ENCODE measurements at regions not wholly inside any gene's neighbourhood (a gene's known extent, or its start where the extent isn't known, plus 50 kb on each side); places are given as distances from the start of the nearest gene placed in this dataset.
A peak's percentile ranks its signal among the peaks of the same experiment; 100 is the strongest.

DNA sequence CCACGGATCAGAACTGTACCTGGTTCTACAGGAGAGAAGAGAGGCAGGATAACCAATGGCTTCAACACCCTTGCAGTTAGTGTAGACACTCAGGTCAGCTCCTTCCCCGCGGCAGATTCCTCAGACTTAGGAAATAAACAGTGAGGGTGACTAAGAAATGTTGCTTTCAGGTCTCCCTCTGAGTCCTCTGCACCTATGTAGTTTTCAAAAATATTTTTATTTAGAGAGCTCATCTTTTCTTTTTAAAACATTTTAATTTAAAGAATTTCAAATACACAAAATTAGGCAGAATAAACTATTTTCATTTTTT, 195.2 kb downstream of the KLF12 start:
- Histone ChIP-seq H2AFZ (ENCODE audit: low read depth, low read length) (no peak overlapping the region), H3F3A (ENCODE audit: insufficient read depth, low read length, poor library complexity, severe bottlenecking) (no peaks in the 10 kb centered on the region), H3K9me2 (ENCODE audit: insufficient read depth, low read length) (no peaks in the 10 kb centered on the region), H3K9ac (ENCODE audit: low read length) (no peak overlapping the region), H3K9me3 (ENCODE audit: low read length) (no peaks in the 10 kb centered on the region), H3K4me3 (ENCODE audit: low read length) (no peak overlapping the region), H3K36me3 (ENCODE audit: insufficient read depth, low read length) (no peaks in the 10 kb centered on the region), H3K27me3 (ENCODE audit: insufficient read depth, low read depth, low read length) (no peaks in the 10 kb centered on the region), H3K4me2 (ENCODE audit: low read length) (no peak overlapping the region), H4K20me1 (ENCODE audit: insufficient read depth) (no peaks in the 10 kb centered on the region), H3K79me2 (replicated peaks; ENCODE audit: insufficient read depth, low read length) (peaks cover 3% of the 10 kb centered on the region), H3K27ac (ENCODE audit: low read length) (no peak overlapping the region)
- no peak for TF ChIP-seq EZH2 (IDR thresholded peaks at IDR 0.05; ENCODE audit: borderline replicate concordance, insufficient read depth, low read length, poor library complexity, severe bottlenecking)
- no peak for TF ChIP-seq TAF1 (IDR thresholded peaks at IDR 0.05; ENCODE audit: low read depth)
- no peak for TF ChIP-seq POLR2AphosphoS5 (IDR thresholded peaks at IDR 0.05)
- TF ChIP-seq EP300 (conservative IDR thresholded peaks at IDR 0.05; ENCODE audit: poor library complexity, severe bottlenecking): no peak
- TF ChIP-seq MXI1 (conservative IDR thresholded peaks at IDR 0.05; ENCODE audit: poor library complexity, severe bottlenecking): no peak
- TF ChIP-seq, protein P1, sequence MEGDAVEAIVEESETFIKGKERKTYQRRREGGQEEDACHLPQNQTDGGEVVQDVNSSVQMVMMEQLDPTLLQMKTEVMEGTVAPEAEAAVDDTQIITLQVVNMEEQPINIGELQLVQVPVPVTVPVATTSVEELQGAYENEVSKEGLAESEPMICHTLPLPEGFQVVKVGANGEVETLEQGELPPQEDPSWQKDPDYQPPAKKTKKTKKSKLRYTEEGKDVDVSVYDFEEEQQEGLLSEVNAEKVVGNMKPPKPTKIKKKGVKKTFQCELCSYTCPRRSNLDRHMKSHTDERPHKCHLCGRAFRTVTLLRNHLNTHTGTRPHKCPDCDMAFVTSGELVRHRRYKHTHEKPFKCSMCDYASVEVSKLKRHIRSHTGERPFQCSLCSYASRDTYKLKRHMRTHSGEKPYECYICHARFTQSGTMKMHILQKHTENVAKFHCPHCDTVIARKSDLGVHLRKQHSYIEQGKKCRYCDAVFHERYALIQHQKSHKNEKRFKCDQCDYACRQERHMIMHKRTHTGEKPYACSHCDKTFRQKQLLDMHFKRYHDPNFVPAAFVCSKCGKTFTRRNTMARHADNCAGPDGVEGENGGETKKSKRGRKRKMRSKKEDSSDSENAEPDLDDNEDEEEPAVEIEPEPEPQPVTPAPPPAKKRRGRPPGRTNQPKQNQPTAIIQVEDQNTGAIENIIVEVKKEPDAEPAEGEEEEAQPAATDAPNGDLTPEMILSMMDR (IDR thresholded peaks at IDR 0.05; ENCODE audit: poor library complexity, severe bottlenecking): no peak
- TF ChIP-seq REST (IDR thresholded peaks at IDR 0.05; ENCODE audit: borderline replicate concordance): no peak
- no peak for TF ChIP-seq SMC3 (conservative IDR thresholded peaks at IDR 0.05; ENCODE audit: poor library complexity)
- no peak for TF ChIP-seq RAD21 (conservative IDR thresholded peaks at IDR 0.05)

DNA sequence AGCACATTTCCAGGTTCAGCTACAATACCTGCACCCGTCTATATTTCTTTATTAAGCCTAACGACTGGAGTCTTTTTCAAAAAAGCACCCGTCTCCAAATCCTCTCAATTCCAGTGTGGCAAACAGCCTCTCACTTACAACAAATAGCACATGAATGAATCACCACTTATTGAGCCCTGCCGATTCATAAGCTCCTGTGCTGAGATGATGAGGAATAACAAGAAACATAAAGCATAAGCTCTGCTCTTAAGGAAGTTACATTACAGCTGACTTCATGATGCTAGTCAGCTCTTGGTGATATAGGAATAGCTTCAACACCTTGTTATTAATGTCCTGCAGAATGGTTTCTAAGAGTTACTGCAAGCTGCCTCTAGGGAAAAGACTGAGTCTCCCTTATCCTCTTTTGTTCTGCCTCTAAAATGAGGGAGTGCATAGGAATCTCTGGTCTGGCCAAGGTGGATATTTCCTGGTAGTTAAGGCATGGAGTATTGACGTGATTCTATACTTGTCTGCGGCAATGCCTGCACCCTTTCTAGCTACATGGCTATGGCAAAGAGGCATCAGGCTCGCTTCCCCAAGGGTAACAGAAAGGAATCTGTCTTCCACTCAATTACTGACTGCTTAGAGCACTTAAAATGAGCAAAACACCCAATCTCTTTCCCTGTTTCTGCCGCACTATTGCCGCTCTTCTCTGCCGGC, 195.7 kb downstream of the KLF12 start:
- Histone ChIP-seq H3K9ac (ENCODE audit: low read length) (no peak overlapping the region), H3K36me3 (ENCODE audit: insufficient read depth, low read length) (no peaks in the 10 kb centered on the region), H3K9me2 (ENCODE audit: insufficient read depth, low read length) (no peaks in the 10 kb centered on the region), H3K4me2 (ENCODE audit: low read length) (peak overlapping the region; percentile 42), H3K27me3 (ENCODE audit: insufficient read depth, low read depth, low read length) (no peaks in the 10 kb centered on the region), H3F3A (ENCODE audit: insufficient read depth, low read length, poor library complexity, severe bottlenecking) (no peaks in the 10 kb centered on the region), H3K79me2 (replicated peaks; ENCODE audit: insufficient read depth, low read length) (peaks cover 3% of the 10 kb centered on the region), H4K20me1 (ENCODE audit: insufficient read depth) (no peaks in the 10 kb centered on the region), H2AFZ (ENCODE audit: low read depth, low read length) (no peak overlapping the region), H3K4me3 (ENCODE audit: low read length) (peak overlapping the region; percentile 34), H3K9me3 (ENCODE audit: low read length) (no peaks in the 10 kb centered on the region), H3K27ac (ENCODE audit: low read length) (peak overlapping the region; percentile 0)
- TF ChIP-seq RAD21 (conservative IDR thresholded peaks at IDR 0.05) (no peak), REST (IDR thresholded peaks at IDR 0.05; ENCODE audit: borderline replicate concordance) (peak; percentile 27), POLR2AphosphoS5 (IDR thresholded peaks at IDR 0.05) (peak; percentile 54)
- TF ChIP-seq, protein P1 (IDR thresholded peaks at IDR 0.05; ENCODE audit: poor library complexity, severe bottlenecking): no peak

Data from neural cell (in vitro differentiated cells).